ENCODE measurements at regions not wholly inside any gene's neighbourhood (a gene's known extent, or its start where the extent isn't known, plus 50 kb on each side); places are given as distances from the start of the nearest gene placed in this dataset.

DNA sequence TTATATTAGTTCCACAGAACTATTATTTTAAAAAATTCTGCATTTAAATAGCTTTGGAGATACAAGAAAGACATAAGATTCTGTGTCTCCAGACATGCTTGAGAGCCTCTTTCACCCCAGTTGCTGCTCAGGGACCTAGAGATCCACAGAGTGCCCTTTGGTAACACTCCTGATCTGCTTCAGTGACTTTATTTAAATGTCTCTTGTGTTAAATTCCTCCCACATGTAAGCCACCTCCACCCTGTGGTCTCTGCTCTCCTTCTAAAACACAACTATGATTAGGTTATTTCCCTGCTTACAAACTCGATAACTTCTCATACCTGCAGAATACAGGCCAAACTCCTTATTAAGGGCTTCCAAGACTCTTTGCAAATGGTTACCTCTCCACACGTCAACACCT, 141.0 kb downstream of the RFC3 start:
- Histone ChIP-seq H3K9me3 (ENCODE audit: control extremely low read depth in 1 of 3, control insufficient read depth in 2 of 3, insufficient read depth in 1 of 3, low read length in 2 of 3) (no peaks in the 10 kb centered on the region), H3K27ac (ENCODE audit: low read length in 2 of 2) (no peak overlapping the region), H3K4me2 (replicated peaks; ENCODE audit: low read depth, low read length, poor library complexity, severe bottlenecking) (no peak overlapping the region), H3K27me3 (replicated peaks in 1 of 4; ENCODE audit: control extremely low read depth in 1 of 4, control insufficient read depth in 3 of 4, insufficient read depth in 4 of 4, low read length in 3 of 4) (no peaks in the 10 kb centered on the region), H3K4me3 (ENCODE audit: control extremely low read depth in 1 of 5, extremely low read depth in 1 of 5, insufficient read depth in 1 of 5, low read depth in 2 of 5, low read length in 4 of 5) (no peak overlapping the region), H4K20me1 (ENCODE audit: control insufficient read depth, insufficient read depth, low read length, poor library complexity, severe bottlenecking) (no peaks in the 10 kb centered on the region), H2AFZ (ENCODE audit: insufficient read depth, low read depth, low read length, poor library complexity, severe bottlenecking) (no peak overlapping the region), H3K9ac (ENCODE audit: low read length) (no peak overlapping the region), H3K36me3 (replicated peaks in 1 of 2; ENCODE audit: control extremely low read depth in 1 of 2, control insufficient read depth in 1 of 2, extremely low read depth in 1 of 2, insufficient read depth in 2 of 2, low read length in 1 of 2) (no peaks in the 10 kb centered on the region), H3K4me1 (ENCODE audit: control insufficient read depth in 2 of 2, insufficient read depth in 2 of 2, low read length in 2 of 2) (peaks cover 4 to 7% of the 10 kb centered on the region in 2 donors), H3K79me2 (ENCODE audit: control insufficient read depth, insufficient read depth, low read length) (no peaks in the 10 kb centered on the region)
- no peak for ATAC-seq (ENCODE audit: low read depth)
- no peak for DNase-seq
- POLR2A ChIA-PET = no interaction called here
- TF ChIP-seq, protein P1, sequence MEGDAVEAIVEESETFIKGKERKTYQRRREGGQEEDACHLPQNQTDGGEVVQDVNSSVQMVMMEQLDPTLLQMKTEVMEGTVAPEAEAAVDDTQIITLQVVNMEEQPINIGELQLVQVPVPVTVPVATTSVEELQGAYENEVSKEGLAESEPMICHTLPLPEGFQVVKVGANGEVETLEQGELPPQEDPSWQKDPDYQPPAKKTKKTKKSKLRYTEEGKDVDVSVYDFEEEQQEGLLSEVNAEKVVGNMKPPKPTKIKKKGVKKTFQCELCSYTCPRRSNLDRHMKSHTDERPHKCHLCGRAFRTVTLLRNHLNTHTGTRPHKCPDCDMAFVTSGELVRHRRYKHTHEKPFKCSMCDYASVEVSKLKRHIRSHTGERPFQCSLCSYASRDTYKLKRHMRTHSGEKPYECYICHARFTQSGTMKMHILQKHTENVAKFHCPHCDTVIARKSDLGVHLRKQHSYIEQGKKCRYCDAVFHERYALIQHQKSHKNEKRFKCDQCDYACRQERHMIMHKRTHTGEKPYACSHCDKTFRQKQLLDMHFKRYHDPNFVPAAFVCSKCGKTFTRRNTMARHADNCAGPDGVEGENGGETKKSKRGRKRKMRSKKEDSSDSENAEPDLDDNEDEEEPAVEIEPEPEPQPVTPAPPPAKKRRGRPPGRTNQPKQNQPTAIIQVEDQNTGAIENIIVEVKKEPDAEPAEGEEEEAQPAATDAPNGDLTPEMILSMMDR (IDR thresholded peaks at IDR 0.05) = no peak
- TF ChIP-seq EZH2 (IDR thresholded peaks at IDR 0.05; ENCODE audit: borderline replicate concordance, insufficient read depth, low read depth, low read length, poor library complexity, severe bottlenecking) = no peak
- WGBS (ENCODE audit: insufficient coverage) = 59% methylated on average over 2 of the region's 2 CpGs
- CTCF ChIA-PET = no interaction called here
- Mint-ChIP-seq H3K27ac (no peak overlapping the region), H3K9me3 (ENCODE audit: insufficient read depth) (no peaks in the 10 kb centered on the region), H3K4me1 (peaks cover 11% of the 10 kb centered on the region), H3K27me3 (no peaks in the 10 kb centered on the region), H3K4me3 (no peak overlapping the region)
- intact Hi-C loops (cut with micrococcal nuclease) = no loop called here

DNA sequence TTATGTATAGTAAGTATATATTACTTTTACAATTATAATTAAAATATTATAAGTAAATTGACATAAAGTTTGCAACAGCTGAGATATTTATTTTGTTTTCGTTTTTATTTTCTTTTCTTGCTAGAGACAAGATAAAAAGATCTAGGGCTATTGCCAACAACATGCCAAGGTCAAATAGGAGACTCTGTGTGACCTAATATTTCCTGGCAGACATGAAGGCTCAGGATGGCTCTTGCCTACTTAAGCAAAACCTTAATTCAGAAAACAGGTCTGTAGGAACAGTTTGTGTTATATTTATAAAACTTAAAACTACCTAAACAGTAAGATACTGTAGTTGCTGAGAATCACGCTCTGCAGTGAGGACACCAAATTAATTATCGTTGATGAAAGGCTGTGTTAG, 145.2 kb downstream of the RFC3 start:
- H3K9me3 Mint-ChIP-seq (ENCODE audit: insufficient read depth) = peaks cover 3% of the 10 kb centered on the region
- Histone ChIP-seq H3K79me2 (ENCODE audit: control insufficient read depth, insufficient read depth, low read length) (no peaks in the 10 kb centered on the region), H3K27me3 (replicated peaks in 1 of 4; ENCODE audit: control extremely low read depth in 1 of 4, control insufficient read depth in 3 of 4, insufficient read depth in 4 of 4, low read length in 3 of 4) (no peaks in the 10 kb centered on the region), H2AFZ (ENCODE audit: insufficient read depth, low read depth, low read length, poor library complexity, severe bottlenecking) (no peak overlapping the region), H3K4me3 (ENCODE audit: control extremely low read depth in 1 of 5, extremely low read depth in 1 of 5, insufficient read depth in 1 of 5, low read depth in 2 of 5, low read length in 4 of 5) (no peak overlapping the region), H3K4me2 (replicated peaks; ENCODE audit: low read depth, low read length, poor library complexity, severe bottlenecking) (no peak overlapping the region), H4K20me1 (ENCODE audit: control insufficient read depth, insufficient read depth, low read length, poor library complexity, severe bottlenecking) (no peaks in the 10 kb centered on the region), H3K27ac (ENCODE audit: low read length in 2 of 2) (no peak overlapping the region), H3K9me3 (ENCODE audit: control extremely low read depth in 1 of 3, control insufficient read depth in 2 of 3, insufficient read depth in 1 of 3, low read length in 2 of 3) (no peaks in the 10 kb centered on the region), H3K36me3 (replicated peaks in 1 of 2; ENCODE audit: control extremely low read depth in 1 of 2, control insufficient read depth in 1 of 2, extremely low read depth in 1 of 2, insufficient read depth in 2 of 2, low read length in 1 of 2) (no peaks in the 10 kb centered on the region), H3K4me1 (ENCODE audit: control insufficient read depth in 2 of 2, insufficient read depth in 2 of 2, low read length in 2 of 2) (peaks cover 4 to 7% of the 10 kb centered on the region in 2 donors), H3K9ac (ENCODE audit: low read length) (no peak overlapping the region)
- H3K27me3 Mint-ChIP-seq = no peaks in the 10 kb centered on the region
- H3K27ac Mint-ChIP-seq = no peak overlapping the region
- DNase-seq (no peak), ATAC-seq (ENCODE audit: low read depth) (no peak)
- no peak overlapping the region for H3K4me3 Mint-ChIP-seq
- CTCF ChIA-PET = no interaction called here
- intact Hi-C loops (cut with micrococcal nuclease) = no loop called here
- TF ChIP-seq, protein P1 (IDR thresholded peaks at IDR 0.05) = no peak
- TF ChIP-seq EZH2 (IDR thresholded peaks at IDR 0.05; ENCODE audit: borderline replicate concordance, insufficient read depth, low read depth, low read length, poor library complexity, severe bottlenecking) = no peak
- 80% methylated on average over 1 of the region's 3 CpGs for WGBS (ENCODE audit: insufficient coverage)
- POLR2A ChIA-PET = no interaction called here
- H3K4me1 Mint-ChIP-seq = peaks cover 11% of the 10 kb centered on the region
